Pancreas (tissue), 10 donors: ENCODE measurements at regions not wholly inside any gene's neighbourhood (a gene's known extent, or its start where the extent isn't known, plus 50 kb on each side); places are given as distances from the start of the nearest gene placed in this dataset.
A peak's percentile ranks its signal among the peaks of the same experiment; 100 is the strongest.

ENCODE experiments used
- ATAC-seq, 4 donors: fragments of 200-7000 bp; cut with Tn5 transposase; one replicate each; pipeline versions ENCODE4 v1.8.0 to v1.9.1; 2020; ENCODE audit warnings: mild to moderate bottlenecking in 4 of 4, moderate library complexity in 4 of 4
- DNase-seq, 6 donors: peaks; one replicate each; pipeline ENCODE4 v3.0.0-alpha.2; 2020
- FAIRE-seq: peaks from 2 replicates; lab custom pipeline; 2012; peaks lifted over from hg19 to GRCh38; lab: Jason Lieb, UNC
- H3K27ac ChIP-seq, 4 donors: fragments of 200-600 bp; sonication (generic); 1 replicate in 3 of 4; 2 replicates in 1 of 4; pipeline versions ENCODE4 v1.5.0 to v1.8.0; 2020
- H3K27me3 ChIP-seq, 4 donors: fragments of 200-600 bp; one replicate each; pipeline ENCODE4 v1.8.0; 2021
- H3K36me3 ChIP-seq, 3 donors: fragments of 200-600 bp; sonication (generic) in 1 of 3; one replicate each; pipeline versions ENCODE4 v1.5.0 to v1.8.0; 2020 to 2021
- H3K4me1 ChIP-seq, 3 donors: fragments of 200-600 bp; one replicate each; pipeline ENCODE4 v1.8.0; 2021
- H3K4me3 ChIP-seq, 4 donors: fragments of 200-600 bp; sonication (generic) in 2 of 4; one replicate each; pipeline versions ENCODE4 v1.5.0 to v1.8.0; 2020 to 2021
- H3K9me3 ChIP-seq, 4 donors: fragments of 200-600 bp; one replicate each; pipeline ENCODE4 v1.8.0; 2021
- CTCF ChIP-seq, 4 donors: fragments of 200-600 bp; sonication (generic) in 3 of 4; IDR thresholded peaks; one replicate each; pipeline versions ENCODE4 v1.5.0 to v1.8.0; 2021; ENCODE audit warnings: antibody characterized with exemption in 4 of 4
- WGBS, 2 donors: extraction: QIAGEN DNeasy Blood & Tissue Kit; methylation state at CpG; one replicate each; pipeline ENCODE4 v1.1.7; 2013; 5-methylcytosine and 5-hydroxymethylcytosine counted together
- intact Hi-C, 3 donors: fragments of 100-400 bp; cut with DNase I; formaldehyde crosslinking; loops; one replicate each; pipeline versions ENCODE4 v1.11.1 to v1.14.2; 2022
- donor health status: healthy with polysubstance abuse.
- donor health status: DM: no; HTN: no; CAD: no; lungs with moderate emphysema.
- donor health status: DM: no; HTN: no; CAD: no.
- donor health status: control.
- donor health status: control.
- donor health status: Bipolar disorder and iron deficiency.
- donor health status: DM: yes; HTN: yes; CAD: no.
- donor health status: DM: no; HTN: no; CAD: no.
- donor health status: DM: no; HTN: no; CAD: no.
- donor health status: DM: yes; HTN: yes; CAD: no.

- no peak overlapping the region for H3K4me3 ChIP-seq
- FAIRE-seq (no peak), DNase-seq (no peak), ATAC-seq (no peak)
- H3K36me3 ChIP-seq = no peaks in the 10 kb centered on the region
- H3K27me3 ChIP-seq = no peaks in the 10 kb centered on the region
- WGBS, 2 donors = 22 to 23% methylated on average over 1 of the region's 1 CpG
- no peak for TF ChIP-seq CTCF (IDR thresholded peaks at IDR 0.05)
- H3K27ac ChIP-seq = no peak overlapping the region
- H3K9me3 ChIP-seq = no peaks in the 10 kb centered on the region
- intact Hi-C loops = no loop called here
- peaks cover 0 to 13% (median 7%) of the 10 kb centered on the region in 3 donors for H3K4me1 ChIP-seq
Measured at GRCh38 chr4:143082701-143083100, 102.0 kb upstream of the USP38 start.

DNA sequence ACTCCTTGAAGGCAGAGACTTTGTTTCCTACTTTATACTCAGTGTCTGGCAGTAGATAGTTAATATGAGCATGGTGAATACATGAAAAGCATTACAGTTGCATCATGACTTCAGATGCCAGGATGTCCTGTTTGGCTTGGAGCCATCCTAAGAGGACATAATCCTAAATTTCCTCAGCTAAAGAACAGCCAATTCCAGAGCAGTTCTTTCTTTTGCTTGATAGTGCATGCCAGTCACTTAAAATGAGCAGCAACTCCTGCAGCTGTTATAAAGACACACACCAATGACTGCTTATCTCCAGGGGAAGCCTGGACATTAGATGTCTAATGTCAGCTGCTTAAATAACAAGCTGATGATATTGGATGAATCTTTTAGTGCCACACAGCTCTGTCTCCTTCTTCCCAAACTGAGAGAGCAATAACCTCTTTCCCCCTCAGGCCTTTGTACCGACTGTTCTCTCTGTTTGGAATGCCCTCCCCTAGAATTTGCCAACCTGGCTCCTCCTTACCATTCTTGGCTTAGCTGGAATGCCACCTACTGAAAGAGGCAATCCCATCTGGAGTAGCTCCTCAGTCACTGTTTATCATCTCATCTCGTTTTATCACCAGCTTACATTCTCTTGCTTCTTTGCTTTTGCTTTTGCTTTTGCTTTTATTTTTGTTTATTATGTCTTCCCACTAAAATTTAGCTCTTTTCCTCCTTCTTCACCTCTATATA is 100.8 kb upstream of the USP38 start:
- no peak for TF ChIP-seq CTCF (IDR thresholded peaks at IDR 0.05)

DNA sequence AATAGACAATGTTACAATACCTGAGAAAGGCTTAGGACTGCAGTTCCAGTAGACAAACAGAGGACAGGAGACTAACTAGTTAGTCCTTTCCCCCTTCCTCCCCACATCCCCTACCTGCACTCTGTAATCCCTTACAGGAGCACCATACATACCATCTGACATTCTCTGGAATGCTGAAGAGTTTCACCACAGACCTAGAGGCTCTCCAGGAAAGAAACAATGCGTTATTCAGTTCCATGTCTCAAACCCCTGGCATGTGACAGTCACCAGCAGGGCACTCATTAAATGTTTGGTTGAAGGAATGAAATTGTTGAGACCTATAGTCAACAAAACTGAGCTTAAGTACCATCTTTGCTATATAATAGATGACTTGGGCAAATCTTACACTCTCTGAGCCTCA is 100.2 kb upstream of the USP38 start:
- FAIRE-seq (no peak), DNase-seq (no peak), ATAC-seq (no peak)
- no peak overlapping the region for H3K27ac ChIP-seq
- H3K4me3 ChIP-seq = no peak overlapping the region
- H3K27me3 ChIP-seq = no peaks in the 10 kb centered on the region
- TF ChIP-seq CTCF (IDR thresholded peaks at IDR 0.05) = no peak
- WGBS, 2 donors = 74 to 89% methylated on average over 1 of the region's 1 CpG
- no peaks in the 10 kb centered on the region for H3K9me3 ChIP-seq
- H3K36me3 ChIP-seq = no peaks in the 10 kb centered on the region
- H3K4me1 ChIP-seq = peaks cover 0 to 13% (median 7%) of the 10 kb centered on the region in 3 donors
- intact Hi-C loops = no loop called here

More for the DNA sequence above, 100.8 kb upstream of the USP38 start:
- Histone ChIP-seq H3K36me3 (no peaks in the 10 kb centered on the region), H3K27ac (no peak overlapping the region), H3K9me3 (no peaks in the 10 kb centered on the region), H3K4me3 (no peak overlapping the region), H3K4me1 (peaks cover 0 to 13% (median 7%) of the 10 kb centered on the region in 3 donors), H3K27me3 (no peaks in the 10 kb centered on the region)
- WGBS, 2 donors = 45 to 53% methylated on average over 2 of the region's 2 CpGs
- ATAC-seq (no peak), FAIRE-seq (no peak), DNase-seq (no peak)
- intact Hi-C loops = no loop called here

- no peak for TF ChIP-seq CTCF (IDR thresholded peaks at IDR 0.05)
- FAIRE-seq (peak; percentile 54), DNase-seq (no peak), ATAC-seq (peak in 2 of 4 donors; percentile 61 to 75)
- Histone ChIP-seq H3K9me3 (no peaks in the 10 kb centered on the region), H3K36me3 (no peaks in the 10 kb centered on the region), H3K4me3 (no peak overlapping the region), H3K27me3 (no peaks in the 10 kb centered on the region), H3K27ac (peak overlapping the region in 1 of 4 donors; percentile 5), H3K4me1 (peaks cover 0 to 13% (median 7%) of the 10 kb centered on the region in 3 donors)
- intact Hi-C loops = no loop called here
- 4 to 6% methylated on average over 2 of the region's 2 CpGs for WGBS, 2 donors
Measured at GRCh38 chr4:143085224-143085623, 99.5 kb upstream of the USP38 start.

DNA sequence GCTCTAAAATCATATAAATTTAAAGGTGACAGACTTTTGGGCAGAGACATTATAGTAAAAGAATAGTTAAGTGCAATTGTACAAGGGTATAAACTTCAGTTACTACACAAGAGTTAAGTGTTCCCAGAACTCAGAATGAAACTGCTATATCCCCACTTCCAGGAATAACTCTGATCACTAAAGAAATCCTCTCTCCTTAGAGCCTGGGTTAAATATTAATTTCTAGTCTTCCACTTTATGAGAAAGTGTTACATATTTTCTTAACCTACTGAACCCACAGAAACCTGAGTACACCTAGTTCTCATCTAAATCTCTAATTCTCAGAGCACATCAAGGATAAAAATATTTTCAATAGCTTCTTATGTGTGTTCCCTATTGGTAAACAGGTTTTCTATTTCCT is 99.1 kb upstream of the USP38 start:
- ATAC-seq = peak in 3 of 4 donors; percentile 34 to 92 (median 81)

More for the DNA sequence above, 99.1 kb upstream of the USP38 start:
- TF ChIP-seq CTCF (IDR thresholded peaks at IDR 0.05) = no peak
- intact Hi-C loops = no loop called here
- Histone ChIP-seq H3K27me3 (no peaks in the 10 kb centered on the region), H3K4me3 (no peak overlapping the region), H3K27ac (peak overlapping the region in 1 of 4 donors; percentile 5), H3K9me3 (no peaks in the 10 kb centered on the region), H3K36me3 (no peaks in the 10 kb centered on the region), H3K4me1 (peaks cover 0 to 13% (median 7%) of the 10 kb centered on the region in 3 donors)
- FAIRE-seq = no peak
- no peak for DNase-seq
